GM23248 (cell line): ENCODE measurements at regions not wholly inside any gene's neighbourhood (a gene's known extent, or its start where the extent isn't known, plus 50 kb on each side); places are given as distances from the start of the nearest gene placed in this dataset.
"Not testable (repeated sequence)": the region's sequence is repeated elsewhere in the genome, so short reads cannot be mapped to it uniquely, and the experiment has no call there.

Source experiments
- DNase-seq: peaks from one replicate; pipeline ENCODE4 v3.0.0-alpha.2; 2015
- H2AFZ ChIP-seq: fragments of 200-600 bp; sonication (generic); 2 replicates; pipeline ENCODE4 v1.6.1; 2016; ENCODE audit warnings: antibody characterized with exemption
- H3F3A ChIP-seq: fragments of 200-600 bp; sonication (generic); 2 replicates; pipeline ENCODE4 v1.6.1; 2016; ENCODE audit warnings: mild to moderate bottlenecking, antibody characterized with exemption, mixed run types; ENCODE audit not compliant: insufficient read depth
- H3K27ac ChIP-seq: fragments of 200-600 bp; sonication (generic); 2 replicates; pipeline ENCODE4 v1.5.1; 2016; ENCODE audit warnings: mild to moderate bottlenecking
- H3K27me3 ChIP-seq: fragments of 200-600 bp; sonication (generic); replicated peaks from 2 replicates; pipeline ENCODE4 v1.6.1; 2016; ENCODE audit warnings: mild to moderate bottlenecking; ENCODE audit not compliant: insufficient read depth
- H3K36me3 ChIP-seq: fragments of 200-600 bp; sonication (generic); 2 replicates; pipeline ENCODE4 v1.6.1; 2016; ENCODE audit warnings: low read depth, mild to moderate bottlenecking
- H3K4me1 ChIP-seq: fragments of 200-600 bp; sonication (generic); 2 replicates; pipeline ENCODE4 v1.6.1; 2016; ENCODE audit warnings: mild to moderate bottlenecking; ENCODE audit not compliant: insufficient read depth
- H3K4me2 ChIP-seq: fragments of 200-600 bp; sonication (generic); one replicate; pipeline ENCODE4 v1.6.1; 2016; ENCODE audit warnings: mild to moderate bottlenecking; ENCODE audit not compliant: unreplicated experiment
- H3K4me3 ChIP-seq: fragments of 200-600 bp; sonication (generic); 2 replicates; pipeline ENCODE4 v1.5.1; 2016; ENCODE audit warnings: mild to moderate bottlenecking
- H3K79me2 ChIP-seq: fragments of 200-600 bp; sonication (generic); 2 replicates; pipeline ENCODE4 v1.6.1; 2016; ENCODE audit warnings: mild to moderate bottlenecking; ENCODE audit not compliant: insufficient read depth
- H3K9ac ChIP-seq: fragments of 200-600 bp; sonication (generic); 2 replicates; pipeline ENCODE4 v1.6.1; 2016; ENCODE audit warnings: mild to moderate bottlenecking
- H3K9me2 ChIP-seq: fragments of 200-600 bp; sonication (generic); 2 replicates; pipeline ENCODE4 v1.6.1; 2016; ENCODE audit warnings: mixed run types, mild to moderate bottlenecking, moderate library complexity; ENCODE audit not compliant: insufficient read depth
- H3K9me3 ChIP-seq: fragments of 200-600 bp; sonication (generic); one replicate; pipeline ENCODE4 v1.6.1; 2017; ENCODE audit warnings: low read depth
- H4K20me1 ChIP-seq: fragments of 200-600 bp; sonication (generic); 2 replicates; pipeline ENCODE4 v1.6.0; 2016; ENCODE audit not compliant: insufficient read depth
- EZH2 ChIP-seq: fragments of 200-600 bp; sonication (generic); IDR thresholded peaks from 2 replicates; pipeline ENCODE4 v1.6.1; 2018; ENCODE audit warnings: antibody characterized with exemption, mild to moderate bottlenecking; ENCODE audit not compliant: insufficient read depth, poor library complexity, severe bottlenecking
- EZH2phosphoT487 ChIP-seq: fragments of 200-600 bp; sonication (generic); IDR thresholded peaks from 2 replicates; pipeline ENCODE4 v1.6.1; 2018; ENCODE audit warnings: antibody characterized with exemption, moderate library complexity, mild to moderate bottlenecking, low read depth; ENCODE audit not compliant: insufficient read depth
- WGBS, 2 experiments: methylation state at CpG; one replicate each; pipeline ENCODE4 v1.1.6; 2015 to 2017; ENCODE audit warnings: low lambda C conversion rate in 2 of 2, low coverage in 1 of 2; ENCODE audit errors: missing lambda C conversion rate in 2 of 2; 5-methylcytosine and 5-hydroxymethylcytosine counted together
- in situ Hi-C: fragments of 300-500 bp; cut with MboI; formaldehyde crosslinking; loops from 2 replicates; pipeline ENCODE4 v1.15.0; 2020

- Histone ChIP-seq H3K36me3 (no peaks in the 10 kb centered on the region), H3K79me2 (peaks cover 7% of the 10 kb centered on the region), H3K27ac (peak overlapping the region; percentile 99), H3K9me2 (no peaks in the 10 kb centered on the region), H2AFZ (no peak overlapping the region), H3K9ac (peak overlapping the region; percentile 77), H4K20me1 (no peaks in the 10 kb centered on the region), H3K4me1 (peaks cover 32% of the 10 kb centered on the region), H3K27me3 (no peaks in the 10 kb centered on the region), H3K9me3 (no peaks in the 10 kb centered on the region), H3K4me3 (0 out of 2 replicates have a peak overlapping the region, but pooled peaks have one; percentile 39), H3F3A (peaks cover 32% of the 10 kb centered on the region), H3K4me2 (peak overlapping the region; percentile 55)
- in situ Hi-C loops = no loop called here
- WGBS, 2 experiments = 0% methylated on average over 4 of the region's 4 CpGs
- TF ChIP-seq EZH2 (no peak), EZH2phosphoT487 (peak; percentile 93)
- DNase-seq = peak; percentile 86
Observed at GRCh38 chrX:45479196-45479834, 278.6 kb upstream of the DIPK2B start.

- H3K4me2 ChIP-seq = peak overlapping the region; percentile 78
- WGBS, 2 experiments = 0 to 7% methylated on average over 1 of the region's 1 CpG
- H3F3A ChIP-seq = peaks cover 19% of the 10 kb centered on the region
- DNase-seq = peak; percentile 66
- H2AFZ ChIP-seq = no peak overlapping the region
- no peaks in the 10 kb centered on the region for H3K27me3 ChIP-seq
- H3K79me2 ChIP-seq = peaks cover 7% of the 10 kb centered on the region
- H3K9ac ChIP-seq = peak overlapping the region; percentile 70
- peak overlapping the region; percentile 64 for H3K4me3 ChIP-seq
- TF ChIP-seq EZH2 (no peak), EZH2phosphoT487 (no peak)
- H3K27ac ChIP-seq = peak overlapping the region; percentile 89
- in situ Hi-C loops = no loop called here
- H3K36me3 ChIP-seq = no peaks in the 10 kb centered on the region
- no peaks in the 10 kb centered on the region for H4K20me1 ChIP-seq
- H3K4me1 ChIP-seq = peaks cover 25% of the 10 kb centered on the region
- no peaks in the 10 kb centered on the region for H3K9me3 ChIP-seq
- no peaks in the 10 kb centered on the region for H3K9me2 ChIP-seq
Observed at GRCh38 chrX:45472968-45473367, 272.3 kb upstream of the DIPK2B start.

GRCh38 chrX:45467537-45467936 lies 266.9 kb upstream of the DIPK2B start:
- WGBS, 2 experiments = 95 to 97% methylated on average over 4 to 6 of the region's 6 CpGs
- H3K36me3 ChIP-seq, H2AFZ ChIP-seq, H3K9me2 ChIP-seq, H3K27ac ChIP-seq, H3K4me1 ChIP-seq, in situ Hi-C loops, H3K4me3 ChIP-seq, H3K9ac ChIP-seq, H3F3A ChIP-seq, H3K9me3 ChIP-seq, DNase-seq, H4K20me1 ChIP-seq, H3K27me3 ChIP-seq, H3K79me2 ChIP-seq, H3K4me2 ChIP-seq: not testable (repeated sequence)

- H3K79me2 ChIP-seq, in situ Hi-C loops, H3K27me3 ChIP-seq, H3K9me3 ChIP-seq, H3F3A ChIP-seq, H2AFZ ChIP-seq, H4K20me1 ChIP-seq, H3K9ac ChIP-seq, H3K9me2 ChIP-seq, H3K4me1 ChIP-seq, H3K27ac ChIP-seq, H3K4me2 ChIP-seq, H3K4me3 ChIP-seq, DNase-seq, H3K36me3 ChIP-seq: not testable (repeated sequence)
- WGBS, 2 experiments = 99 to 100% methylated on average over 4 to 5 of the region's 5 CpGs
Observed at GRCh38 chrX:45455732-45456131, 255.1 kb upstream of the DIPK2B start.

GRCh38 chrX:45454290-45454689 lies 253.6 kb upstream of the DIPK2B start:
- Histone ChIP-seq H2AFZ (no peak overlapping the region), H3K4me3 (no peak overlapping the region), H3K79me2 (no peaks in the 10 kb centered on the region), H3K27me3 (no peaks in the 10 kb centered on the region), H3K4me1 (peaks cover 5% of the 10 kb centered on the region; the same call in 1 of the 2 replicates), H3K36me3 (no peaks in the 10 kb centered on the region), H4K20me1 (no peaks in the 10 kb centered on the region), H3K27ac (no peak overlapping the region), H3K4me2 (no peak overlapping the region), H3F3A (no peaks in the 10 kb centered on the region), H3K9me3 (no peaks in the 10 kb centered on the region), H3K9ac (no peak overlapping the region), H3K9me2 (no peaks in the 10 kb centered on the region)
- TF ChIP-seq EZH2phosphoT487 = no peak
- TF ChIP-seq EZH2 = no peak
- WGBS, 2 experiments = 97 to 100% methylated on average over 2 of the region's 2 CpGs
- in situ Hi-C loops = no loop called here
- DNase-seq = no peak
